ENCODE measurements at regions not wholly inside any gene's neighbourhood (a gene's known extent, or its start where the extent isn't known, plus 50 kb on each side); places are given as distances from the start of the nearest gene placed in this dataset.

- TF ChIP-seq, protein P1, sequence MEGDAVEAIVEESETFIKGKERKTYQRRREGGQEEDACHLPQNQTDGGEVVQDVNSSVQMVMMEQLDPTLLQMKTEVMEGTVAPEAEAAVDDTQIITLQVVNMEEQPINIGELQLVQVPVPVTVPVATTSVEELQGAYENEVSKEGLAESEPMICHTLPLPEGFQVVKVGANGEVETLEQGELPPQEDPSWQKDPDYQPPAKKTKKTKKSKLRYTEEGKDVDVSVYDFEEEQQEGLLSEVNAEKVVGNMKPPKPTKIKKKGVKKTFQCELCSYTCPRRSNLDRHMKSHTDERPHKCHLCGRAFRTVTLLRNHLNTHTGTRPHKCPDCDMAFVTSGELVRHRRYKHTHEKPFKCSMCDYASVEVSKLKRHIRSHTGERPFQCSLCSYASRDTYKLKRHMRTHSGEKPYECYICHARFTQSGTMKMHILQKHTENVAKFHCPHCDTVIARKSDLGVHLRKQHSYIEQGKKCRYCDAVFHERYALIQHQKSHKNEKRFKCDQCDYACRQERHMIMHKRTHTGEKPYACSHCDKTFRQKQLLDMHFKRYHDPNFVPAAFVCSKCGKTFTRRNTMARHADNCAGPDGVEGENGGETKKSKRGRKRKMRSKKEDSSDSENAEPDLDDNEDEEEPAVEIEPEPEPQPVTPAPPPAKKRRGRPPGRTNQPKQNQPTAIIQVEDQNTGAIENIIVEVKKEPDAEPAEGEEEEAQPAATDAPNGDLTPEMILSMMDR (IDR thresholded peaks at IDR 0.05), result no peak
- no peak for TF ChIP-seq EP300 (IDR thresholded peaks at IDR 0.05)
- TF ChIP-seq POLR2A (IDR thresholded peaks at IDR 0.05), result no peak
Observed at GRCh38 chr15:88344786-88345185, 88.2 kb upstream of the NTRK3 start.
